NCI-H1436 (cell line): ENCODE measurements at regions not wholly inside any gene's neighbourhood (a gene's known extent, or its start where the extent isn't known, plus 50 kb on each side); places are given as distances from the start of the nearest gene placed in this dataset.

ENCODE experiments used
- DNase-seq: peaks from one replicate; lab custom pipeline; 2025; lab: John Stamatoyannopoulos, UW

GRCh38 chr16:52649870-52650269, 102.9 kb upstream of the TOX3 start:
- no peak for DNase-seq

- no peak for DNase-seq
Observed at GRCh38 chr16:52647588-52647987, 100.6 kb upstream of the TOX3 start.

DNA sequence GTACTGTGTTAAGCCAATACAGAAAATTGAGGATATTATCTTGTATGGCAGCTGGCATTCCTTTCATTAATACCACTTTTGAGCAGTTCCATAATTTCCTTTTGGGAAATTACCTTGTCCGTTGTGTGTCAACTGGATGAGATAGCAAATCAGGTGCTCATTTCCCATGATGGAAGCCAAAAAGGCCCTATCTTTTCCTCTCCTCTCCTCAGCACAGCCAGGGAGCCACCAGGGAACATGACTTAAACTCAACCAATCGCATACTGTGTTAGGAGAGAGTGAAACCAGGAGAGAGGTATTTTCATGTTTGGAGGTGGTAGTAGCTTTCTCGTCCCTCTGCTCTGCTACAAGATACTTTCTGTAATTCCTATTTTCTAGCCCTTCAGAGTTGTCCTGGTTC, 96.1 kb upstream of the TOX3 start:
- DNase-seq = no peak

DNA sequence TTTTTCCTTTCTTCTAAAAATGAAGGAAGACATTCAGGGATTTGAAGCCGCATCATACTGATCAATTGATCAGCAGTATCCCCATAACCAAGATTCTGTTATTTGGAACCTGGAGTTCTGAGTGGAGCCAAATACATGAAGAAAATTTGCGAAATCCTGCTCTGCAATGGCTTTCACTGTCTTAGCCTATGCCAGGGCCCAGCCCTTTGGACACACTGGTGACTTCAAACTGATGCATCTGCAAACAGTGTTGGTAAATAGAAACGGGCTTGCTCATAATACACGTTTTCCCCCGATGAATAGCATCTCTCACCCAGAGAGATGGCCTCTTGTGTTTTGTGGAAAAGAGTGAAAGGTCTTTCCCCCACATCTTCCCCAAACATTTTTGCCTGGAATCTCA, 87.6 kb upstream of the TOX3 start:
- DNase-seq = no peak

DNA sequence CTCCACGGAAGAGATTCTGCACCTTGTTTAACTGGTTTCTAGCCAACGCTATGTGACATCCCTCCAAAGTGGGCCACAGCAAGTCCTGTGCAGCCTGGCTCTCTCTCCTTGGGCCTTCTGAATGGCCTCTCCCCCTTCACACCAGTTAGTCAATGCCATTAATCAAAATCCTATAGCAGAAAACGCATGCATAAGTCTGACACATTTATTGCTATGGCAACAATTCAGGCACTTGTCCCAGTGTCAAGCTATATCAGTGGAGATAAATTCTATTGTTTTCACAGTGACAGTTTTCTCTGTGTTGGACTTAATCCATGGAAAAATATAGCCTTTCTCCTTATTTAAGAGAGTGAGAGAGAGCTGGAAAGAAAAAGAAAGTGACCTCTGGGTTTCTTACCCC, 87.2 kb upstream of the TOX3 start:
- no peak for DNase-seq

- no peak for DNase-seq
Observed at GRCh38 chr16:52633230-52633629, 86.3 kb upstream of the TOX3 start.

GRCh38 chr16:52631711-52632110, 84.8 kb upstream of the TOX3 start:
- no peak for DNase-seq

DNA sequence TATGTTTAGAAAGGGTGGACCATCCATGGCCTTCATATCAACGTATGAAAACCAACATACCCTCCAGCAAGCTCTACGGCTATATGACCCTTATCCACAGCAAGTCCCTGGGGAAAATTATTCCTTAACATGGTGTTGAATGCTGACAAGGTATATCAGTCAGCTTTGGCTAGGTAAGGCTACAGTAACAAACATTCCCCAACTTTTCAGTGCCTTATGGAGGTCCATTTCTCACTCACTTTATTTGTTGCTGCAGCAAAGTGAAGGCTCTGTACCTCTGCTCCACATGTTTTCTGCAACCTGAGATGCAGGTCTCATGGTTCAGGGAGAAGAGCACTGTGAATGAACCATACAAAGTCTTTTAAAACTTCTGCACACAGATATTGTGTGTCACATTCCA, 83.8 kb upstream of the TOX3 start:
- no peak for DNase-seq

GRCh38 chr16:52629296-52629695, 82.4 kb upstream of the TOX3 start:
- DNase-seq = no peak

DNA sequence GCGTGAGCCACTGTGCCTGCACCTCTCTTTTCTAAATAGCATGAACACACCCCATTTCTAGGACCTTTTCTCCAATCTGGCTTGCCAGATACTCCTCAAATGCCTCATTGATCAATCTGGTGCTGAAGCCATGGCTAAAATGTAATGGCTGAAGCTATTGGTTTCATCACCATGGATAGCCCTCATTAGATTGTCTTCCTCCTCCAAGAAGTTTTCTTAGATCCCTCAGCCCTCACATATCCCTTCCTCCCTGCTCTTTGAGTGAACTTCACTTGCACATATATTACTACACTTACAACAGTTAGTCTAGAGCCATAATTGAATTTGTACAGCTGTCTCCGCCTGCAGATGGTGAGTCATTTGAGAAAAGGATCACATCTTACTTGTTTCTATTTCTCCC, 77.9 kb upstream of the TOX3 start:
- no peak for DNase-seq

GRCh38 chr16:52621651-52622050, 74.7 kb upstream of the TOX3 start:
- DNase-seq = no peak

GRCh38 chr16:52618753-52619497, 72.0 kb upstream of the TOX3 start:
- no peak for DNase-seq

DNA sequence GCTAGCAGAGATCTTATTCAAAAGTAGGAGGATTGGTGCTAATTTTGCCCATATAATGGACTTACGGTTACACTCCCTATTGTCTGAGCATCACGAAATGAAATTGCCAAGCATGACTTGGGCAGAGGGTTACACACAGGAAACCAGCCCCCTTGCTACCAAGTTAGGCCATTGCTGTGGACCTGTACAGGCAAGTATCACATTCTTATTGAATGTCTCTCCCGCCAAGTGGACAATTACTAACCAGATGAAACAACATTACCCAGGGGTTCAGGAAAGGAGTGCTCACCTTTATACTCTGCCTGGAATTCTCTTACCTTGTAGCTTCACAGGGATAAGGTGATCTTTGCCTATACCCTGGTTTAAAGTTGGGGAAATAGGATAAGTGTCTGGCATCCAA, 70.6 kb upstream of the TOX3 start:
- DNase-seq = no peak

GRCh38 chr16:52613508-52613907, 66.6 kb upstream of the TOX3 start:
- DNase-seq = no peak

GRCh38 chr16:52611817-52612673, 65.1 kb upstream of the TOX3 start:
- no peak for DNase-seq

DNA sequence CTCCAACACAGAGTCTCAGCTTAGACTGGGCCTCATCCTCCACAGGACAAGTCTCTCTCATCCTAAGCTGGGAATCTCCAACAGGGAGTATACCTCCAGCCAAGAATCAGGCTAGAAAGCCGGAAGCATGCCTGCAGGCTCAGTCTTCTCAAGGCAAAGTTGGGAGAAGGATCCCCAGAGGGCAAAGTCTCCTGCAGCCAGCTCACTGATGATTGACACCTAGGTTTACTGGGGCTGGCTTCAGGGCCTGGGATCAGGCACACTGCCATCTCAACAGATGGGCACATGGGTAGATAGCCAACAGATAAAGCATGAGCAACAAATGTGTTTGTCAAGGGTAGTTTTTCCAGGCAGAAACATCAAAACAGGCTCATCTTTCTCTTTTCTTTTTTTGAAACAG, 56.1 kb upstream of the TOX3 start:
- DNase-seq = no peak

GRCh38 chr16:52597772-52598483, 51.0 kb upstream of the TOX3 start:
- no peak for DNase-seq

DNA sequence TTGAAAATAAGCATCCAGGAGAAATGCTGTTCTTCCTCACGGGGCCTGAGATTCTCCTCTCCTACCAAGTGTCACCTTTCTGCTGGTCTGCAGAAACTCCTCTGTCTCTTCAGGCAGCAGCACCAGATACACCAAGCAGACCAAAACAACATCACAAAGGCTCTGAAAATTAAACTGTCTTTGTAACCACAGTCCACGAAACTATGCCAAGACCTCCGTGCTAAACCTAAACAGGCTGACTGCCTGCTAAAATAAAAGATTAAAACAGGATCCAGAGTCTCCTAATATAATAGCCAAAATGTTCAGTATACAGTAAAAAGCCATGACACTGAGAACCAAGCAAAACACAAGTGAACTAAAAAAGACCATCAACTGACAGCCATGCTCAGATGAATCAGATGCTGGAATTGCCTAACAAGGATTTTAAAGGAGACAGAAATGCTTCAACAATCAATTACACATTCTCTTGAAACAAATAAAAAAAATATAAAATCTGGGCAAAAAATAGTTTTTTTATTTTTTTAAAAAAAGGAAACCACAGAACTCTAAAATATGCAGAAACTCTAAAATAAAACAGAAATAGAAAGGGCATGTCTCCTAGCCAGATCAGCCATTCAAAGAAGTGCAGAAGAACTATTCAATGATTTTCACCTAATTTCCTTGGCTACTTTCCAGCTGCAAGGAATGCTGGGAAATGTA, 50.3 kb upstream of the TOX3 start:
- DNase-seq = peak; percentile 36
